Activated T-cell treated with anti-CD3 and anti-CD28 coated beads, Interleukin-2, amount 50 U/mL, for 72 hours (primary cell): ENCODE measurements at regions not wholly inside any gene's neighbourhood (a gene's known extent, or its start where the extent isn't known, plus 50 kb on each side); places are given as distances from the start of the nearest gene placed in this dataset.
"Not testable (repeated sequence)": the region's sequence is repeated elsewhere in the genome, so short reads cannot be mapped to it uniquely, and the experiment has no call there.

Source experiments
- ATAC-seq, 2 donors: fragments of 150-1000 bp; cut with Tn5 transposase; replicated peaks in 1 of 2; 2 replicates each; pipeline ENCODE4 v1.10.0; 2021; ENCODE audit warnings: moderate library complexity in 2 of 2, mild to moderate bottlenecking in 1 of 2
- DNase-seq, 2 donors: peaks; one replicate each; pipeline ENCODE4 v3.0.0; 2021 to 2022; ENCODE audit warnings: mixed read lengths in 1 of 2
- H3K27ac Mint-ChIP-seq: one replicate; pipeline ENCODE4 v1.8.0; 2022; ENCODE audit warnings: mild to moderate bottlenecking, moderate library complexity, mixed read lengths
- H3K27me3 Mint-ChIP-seq: one replicate; pipeline ENCODE4 v1.8.0; 2022; ENCODE audit warnings: low read depth, mixed read lengths
- H3K36me3 Mint-ChIP-seq, 2 donors: one replicate each; pipeline ENCODE4 v1.8.0; 2022; ENCODE audit warnings: mixed read lengths in 2 of 2, mild to moderate bottlenecking in 1 of 2; ENCODE audit not compliant: insufficient read depth in 2 of 2
- H3K4me1 Mint-ChIP-seq: one replicate; pipeline ENCODE4 v1.8.0; 2022; ENCODE audit warnings: low read depth, mixed read lengths
- H3K4me3 Mint-ChIP-seq, 2 donors: one replicate each; pipeline ENCODE4 v1.8.0; 2022; ENCODE audit warnings: mild to moderate bottlenecking in 2 of 2, mixed read lengths in 2 of 2, moderate library complexity in 2 of 2
- H3K9me3 Mint-ChIP-seq, 2 donors: one replicate each; pipeline ENCODE4 v1.8.0; 2022; ENCODE audit warnings: mixed read lengths in 2 of 2

DNA sequence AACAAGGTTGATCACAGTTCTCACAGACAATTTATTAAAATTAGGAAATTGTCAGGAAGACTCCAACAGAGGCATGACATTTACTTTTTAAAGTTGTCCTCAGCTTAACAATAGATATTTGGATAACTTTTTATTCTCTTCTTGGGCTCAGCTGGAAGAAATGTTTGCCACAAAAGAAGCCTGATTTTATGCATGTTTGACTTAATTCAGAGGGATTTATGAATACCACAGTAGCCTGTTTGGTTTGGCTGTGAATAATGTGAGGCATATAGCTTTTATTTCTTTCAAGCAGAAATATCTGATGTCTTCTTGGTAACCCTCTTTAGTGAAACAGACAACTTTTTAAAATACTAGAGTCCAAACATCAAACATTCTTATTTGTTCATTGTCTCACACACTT, 1464.5 kb upstream of the SLC10A2 start:
- Mint-ChIP-seq H3K4me3 (no peak overlapping the region), H3K9me3 (peaks cover 0 to 6% of the 10 kb centered on the region in 2 donors), H3K27ac (no peak overlapping the region), H3K36me3 (no peaks in the 10 kb centered on the region), H3K4me1 (no peaks in the 10 kb centered on the region), H3K27me3 (no peaks in the 10 kb centered on the region)
- no peak for DNase-seq
- ATAC-seq, result no peak

DNA sequence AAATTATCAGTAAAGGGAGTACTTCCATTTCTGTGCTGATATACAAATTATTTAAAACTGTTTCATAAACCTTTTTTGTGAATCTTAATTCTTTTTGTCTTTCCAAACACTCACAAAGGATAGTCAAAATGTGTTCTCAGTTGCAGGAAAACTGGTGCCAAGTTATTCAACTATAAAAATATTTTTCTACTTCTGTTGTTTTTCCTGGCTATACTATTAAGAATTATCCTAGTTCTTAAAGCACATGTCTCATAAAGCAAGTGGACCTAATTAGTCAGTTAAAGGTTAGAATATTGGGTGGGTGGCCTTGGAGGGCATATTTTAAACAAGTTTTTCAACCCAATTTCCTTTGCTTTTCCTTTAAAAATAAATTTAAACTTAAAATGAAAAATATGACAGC, 1460.3 kb upstream of the SLC10A2 start:
- ATAC-seq, result no peak
- no peak for DNase-seq
- peaks cover 3 to 6% of the 10 kb centered on the region in 2 donors for H3K9me3 Mint-ChIP-seq

DNA sequence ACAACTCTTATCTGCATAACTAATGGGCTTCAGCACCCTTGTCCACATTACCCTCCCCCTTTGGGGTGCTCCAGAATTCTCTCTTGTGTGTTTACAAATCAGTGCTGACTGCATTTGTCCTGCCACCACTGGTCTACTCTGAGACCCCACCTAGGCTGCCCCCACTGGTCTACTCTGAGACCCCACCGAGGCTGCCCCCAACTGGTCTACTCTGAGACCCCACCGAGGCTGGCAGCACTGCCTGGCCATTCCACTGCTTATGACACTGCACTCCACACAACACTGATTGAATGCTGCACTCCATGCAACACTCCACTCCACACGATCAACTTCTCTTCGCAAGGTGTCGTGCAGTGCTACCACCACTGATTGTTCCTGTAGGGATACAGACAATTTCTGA, 1459.2 kb upstream of the SLC10A2 start:
- Mint-ChIP-seq H3K27ac (no peak overlapping the region), H3K27me3 (no peaks in the 10 kb centered on the region), H3K4me1 (no peaks in the 10 kb centered on the region)

More for the DNA sequence above, 1460.3 kb upstream of the SLC10A2 start:
- no peak overlapping the region for H3K4me3 Mint-ChIP-seq
- peaks cover 1 to 2% of the 10 kb centered on the region in 2 donors for H3K36me3 Mint-ChIP-seq
- no peaks in the 10 kb centered on the region for H3K4me1 Mint-ChIP-seq
- H3K27ac Mint-ChIP-seq, result no peak overlapping the region
- H3K27me3 Mint-ChIP-seq, result no peaks in the 10 kb centered on the region

DNA sequence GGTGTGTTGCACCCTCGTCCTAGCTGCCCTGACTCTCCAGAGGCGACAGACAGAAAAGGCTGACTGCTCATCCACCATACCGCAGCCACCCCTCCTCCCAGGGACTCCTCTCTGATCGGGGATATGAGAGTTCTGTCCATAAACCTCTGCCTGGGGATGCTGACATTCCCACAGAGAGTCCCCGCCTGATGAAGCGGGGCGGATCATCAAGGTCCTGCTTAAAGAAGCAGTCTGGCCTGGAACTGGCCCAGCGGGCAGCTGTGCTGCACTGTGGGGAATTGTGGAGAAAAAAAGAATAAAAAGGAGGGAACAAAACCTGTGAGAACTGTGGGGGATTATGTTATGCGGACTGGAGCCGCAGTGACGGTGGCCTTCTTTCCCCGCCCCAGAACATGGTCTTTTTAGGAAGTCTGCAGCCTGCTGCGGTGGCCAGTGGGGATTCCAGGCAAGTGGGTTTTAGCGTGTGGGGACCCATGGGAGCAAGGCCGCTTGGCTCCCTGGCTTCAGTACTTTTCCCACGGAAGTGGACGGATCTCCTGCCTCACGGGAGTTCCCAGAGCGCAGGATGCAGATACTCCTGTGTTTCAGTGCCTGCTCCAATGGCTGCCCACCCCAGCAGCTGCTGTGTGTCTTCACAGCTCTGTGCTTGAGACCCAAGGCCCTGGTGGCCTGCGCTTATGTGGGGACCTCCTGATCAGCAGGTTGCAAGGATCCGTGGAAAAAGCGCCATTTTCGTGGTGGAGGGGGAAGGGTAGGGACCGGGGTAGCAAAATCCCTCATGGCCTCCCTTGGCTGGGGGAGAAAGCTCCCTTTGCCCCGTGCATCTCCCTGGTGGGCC, 1456.2 kb upstream of the SLC10A2 start:
- ATAC-seq (no peak), DNase-seq (no peak)
- Mint-ChIP-seq H3K36me3 (peaks cover 1 to 3% of the 10 kb centered on the region in 2 donors), H3K9me3 (peaks cover 5 to 6% of the 10 kb centered on the region in 2 donors), H3K27ac (no peak overlapping the region), H3K4me3 (no peak overlapping the region), H3K4me1 (no peaks in the 10 kb centered on the region), H3K27me3 (no peaks in the 10 kb centered on the region)

More for the DNA sequence above, 1459.2 kb upstream of the SLC10A2 start:
- H3K4me3 Mint-ChIP-seq, result no peak overlapping the region
- peaks cover 3 to 4% of the 10 kb centered on the region in 2 donors for H3K9me3 Mint-ChIP-seq
- no peak for DNase-seq
- no peak for ATAC-seq
- H3K36me3 Mint-ChIP-seq, result peaks cover 1 to 3% of the 10 kb centered on the region in 2 donors

DNA sequence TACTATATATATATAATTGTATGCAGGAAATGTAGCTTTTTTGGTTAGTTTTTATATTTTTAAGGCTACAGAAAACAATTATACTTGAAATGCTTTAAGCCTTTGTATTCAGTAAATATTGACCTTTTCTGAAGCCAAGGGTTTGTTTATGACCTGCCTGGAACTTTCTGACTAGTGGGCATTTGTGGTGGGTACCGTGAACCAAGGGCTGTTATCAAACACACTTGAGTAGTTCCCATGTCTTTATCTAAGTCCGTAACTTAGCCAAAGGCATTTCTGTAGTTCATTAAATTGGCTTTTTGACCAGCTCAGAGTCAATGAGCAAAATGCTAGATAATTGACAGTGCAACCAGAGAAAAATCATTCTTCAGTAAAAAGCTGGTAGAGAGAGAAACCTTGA, 1444.2 kb upstream of the SLC10A2 start:
- H3K27ac Mint-ChIP-seq, result no peak overlapping the region
- DNase-seq (no peak), ATAC-seq (no peak)
- H3K9me3 Mint-ChIP-seq, result peaks cover 0 to 3% of the 10 kb centered on the region in 2 donors
- H3K27me3 Mint-ChIP-seq, result no peaks in the 10 kb centered on the region
- no peaks in the 10 kb centered on the region for H3K4me1 Mint-ChIP-seq
- H3K36me3 Mint-ChIP-seq, result no peaks in the 10 kb centered on the region
- no peak overlapping the region for H3K4me3 Mint-ChIP-seq

DNA sequence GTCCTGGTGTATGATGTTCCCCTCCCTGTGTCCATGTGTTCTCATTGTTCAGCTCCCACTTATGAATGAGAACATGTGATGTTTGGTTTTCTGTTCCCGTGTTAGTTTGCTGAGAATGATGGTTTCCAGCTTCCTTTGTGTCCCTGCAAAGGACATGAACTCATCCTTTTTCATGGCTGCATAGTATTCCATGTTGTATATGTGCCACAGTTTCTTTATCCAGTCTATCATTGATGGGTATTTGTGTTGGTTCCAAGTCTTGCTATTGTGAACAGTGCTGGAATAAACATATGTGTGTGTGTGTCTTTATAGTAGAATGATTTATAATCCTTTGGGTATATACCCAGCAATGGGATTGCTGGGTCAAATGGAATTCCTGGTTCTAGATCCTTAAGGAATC, 1427.3 kb upstream of the SLC10A2 start:
- H3K4me1 Mint-ChIP-seq, H3K4me3 Mint-ChIP-seq, ATAC-seq, H3K27ac Mint-ChIP-seq, H3K9me3 Mint-ChIP-seq, H3K36me3 Mint-ChIP-seq, DNase-seq, H3K27me3 Mint-ChIP-seq: not testable (repeated sequence)

DNA sequence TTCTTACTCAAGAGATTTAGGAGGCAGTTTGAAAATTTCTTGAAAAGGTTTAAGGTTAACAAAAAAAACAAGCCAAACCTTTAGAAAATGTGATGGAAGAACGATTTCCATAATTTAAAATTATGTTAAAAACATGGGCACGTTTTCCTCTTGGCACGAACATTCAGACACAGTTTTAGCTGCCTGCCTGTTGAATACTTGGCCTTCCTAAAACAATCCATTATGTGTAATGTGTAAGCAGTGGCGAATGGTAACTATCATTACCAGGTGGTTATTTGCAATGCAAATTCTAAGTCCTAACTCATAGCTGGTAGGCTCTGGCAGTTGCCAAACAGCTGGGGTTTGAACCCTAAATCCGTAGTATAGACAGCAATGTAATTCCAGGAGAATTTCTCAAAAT, 1425.7 kb upstream of the SLC10A2 start:
- Mint-ChIP-seq H3K36me3 (no peaks in the 10 kb centered on the region), H3K4me3 (no peak overlapping the region), H3K4me1 (no peaks in the 10 kb centered on the region), H3K27ac (no peak overlapping the region), H3K9me3 (peaks cover 0 to 4% of the 10 kb centered on the region in 2 donors), H3K27me3 (no peaks in the 10 kb centered on the region)
- ATAC-seq (no peak), DNase-seq (no peak)

DNA sequence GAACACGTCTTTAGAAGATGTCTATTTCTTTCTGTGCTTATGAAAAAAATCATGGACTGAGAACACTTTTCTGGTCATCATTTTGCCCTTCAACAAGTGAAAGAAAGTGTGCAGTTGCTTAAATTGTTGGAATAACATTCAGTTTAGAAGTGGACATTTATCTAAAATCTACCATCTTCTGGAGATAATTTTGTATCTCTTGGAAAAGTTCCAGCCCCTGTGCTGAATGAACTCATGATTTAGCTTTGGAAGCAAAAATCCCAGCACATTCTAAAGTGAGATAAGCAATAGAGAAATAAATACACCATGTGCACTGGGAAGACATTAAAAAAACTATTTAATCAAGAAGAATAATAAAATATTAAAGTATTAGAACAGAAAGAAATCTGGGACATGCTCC, 1420.8 kb upstream of the SLC10A2 start:
- Mint-ChIP-seq H3K9me3 (peaks cover 0 to 2% of the 10 kb centered on the region in 2 donors), H3K27me3 (no peaks in the 10 kb centered on the region), H3K27ac (no peak overlapping the region), H3K4me3 (no peak overlapping the region), H3K36me3 (no peaks in the 10 kb centered on the region), H3K4me1 (no peaks in the 10 kb centered on the region)
- no peak for ATAC-seq
- no peak for DNase-seq

DNA sequence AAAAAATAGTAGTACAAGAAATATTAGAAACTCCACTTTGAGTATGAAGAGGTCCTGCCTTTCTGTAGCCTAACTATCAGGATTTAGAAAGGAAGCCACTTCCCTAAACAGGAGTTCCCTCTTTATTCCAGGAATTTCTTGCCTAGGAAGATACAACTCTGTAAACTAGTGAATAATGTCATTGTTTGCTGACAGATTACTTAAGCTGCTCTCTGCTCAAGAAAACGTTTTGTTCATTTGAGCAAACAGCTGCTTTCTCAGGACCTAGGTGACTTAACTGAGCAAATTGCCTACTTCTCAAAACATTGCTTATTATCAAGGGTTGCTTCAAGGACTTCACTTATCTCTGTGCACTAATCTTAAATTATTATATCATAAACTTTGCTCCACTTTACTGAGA, 1419.4 kb upstream of the SLC10A2 start:
- Mint-ChIP-seq H3K36me3 (no peaks in the 10 kb centered on the region), H3K4me3 (no peak overlapping the region), H3K27me3 (no peaks in the 10 kb centered on the region), H3K9me3 (peaks cover 2 to 3% of the 10 kb centered on the region in 2 donors), H3K4me1 (no peaks in the 10 kb centered on the region), H3K27ac (no peak overlapping the region)
- ATAC-seq (no peak), DNase-seq (no peak)

DNA sequence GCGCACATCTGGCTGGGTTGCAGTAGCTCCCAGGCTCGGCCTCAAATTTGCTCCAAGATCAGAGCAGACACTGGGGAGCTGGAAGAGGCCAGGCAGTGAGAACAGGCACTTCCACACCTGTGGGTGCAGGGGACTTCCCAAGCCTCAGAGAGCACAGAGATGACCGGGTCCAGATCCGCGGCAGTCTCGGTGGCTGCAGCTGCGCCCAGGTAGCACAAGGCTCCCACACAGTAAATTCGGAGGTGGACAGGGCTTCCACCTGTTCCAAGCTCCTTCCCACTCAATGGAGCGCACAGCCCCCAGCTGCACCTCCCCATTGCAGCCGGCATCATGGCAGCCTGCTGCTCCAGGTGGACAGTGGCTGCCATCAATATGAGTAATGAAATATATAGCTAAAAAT, 1417.4 kb upstream of the SLC10A2 start:
- Mint-ChIP-seq H3K27ac (no peak overlapping the region), H3K9me3 (peaks cover 10 to 11% of the 10 kb centered on the region in 2 donors), H3K27me3 (no peaks in the 10 kb centered on the region), H3K4me3 (no peak overlapping the region), H3K4me1 (no peaks in the 10 kb centered on the region), H3K36me3 (peaks cover 0 to 1% of the 10 kb centered on the region in 2 donors)
- no peak for DNase-seq
- no peak for ATAC-seq

DNA sequence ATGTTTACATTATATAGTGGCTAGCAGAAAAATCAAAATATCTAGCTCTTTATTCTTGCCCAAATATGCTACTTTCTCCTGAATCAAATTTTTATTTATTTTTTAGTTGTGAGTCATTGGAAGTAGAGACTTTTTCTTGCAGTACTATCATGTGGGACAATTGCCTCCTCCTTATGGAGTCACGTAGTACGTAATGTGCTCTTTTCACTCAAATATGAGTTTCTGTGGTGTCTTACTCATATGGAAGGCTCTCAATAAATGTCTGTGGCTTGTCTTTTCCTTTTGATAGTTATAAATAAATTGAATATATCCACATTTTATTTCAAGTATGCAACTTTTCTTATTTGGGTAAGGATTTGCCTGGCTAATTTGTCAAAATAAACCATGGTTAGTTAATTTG, 1411.0 kb upstream of the SLC10A2 start:
- Mint-ChIP-seq H3K9me3 (peaks cover 11 to 14% of the 10 kb centered on the region in 2 donors), H3K27ac (no peak overlapping the region), H3K4me1 (no peaks in the 10 kb centered on the region), H3K36me3 (peaks cover 0 to 1% of the 10 kb centered on the region in 2 donors), H3K27me3 (no peaks in the 10 kb centered on the region), H3K4me3 (no peak overlapping the region)
- ATAC-seq, result no peak
- DNase-seq, result no peak

DNA sequence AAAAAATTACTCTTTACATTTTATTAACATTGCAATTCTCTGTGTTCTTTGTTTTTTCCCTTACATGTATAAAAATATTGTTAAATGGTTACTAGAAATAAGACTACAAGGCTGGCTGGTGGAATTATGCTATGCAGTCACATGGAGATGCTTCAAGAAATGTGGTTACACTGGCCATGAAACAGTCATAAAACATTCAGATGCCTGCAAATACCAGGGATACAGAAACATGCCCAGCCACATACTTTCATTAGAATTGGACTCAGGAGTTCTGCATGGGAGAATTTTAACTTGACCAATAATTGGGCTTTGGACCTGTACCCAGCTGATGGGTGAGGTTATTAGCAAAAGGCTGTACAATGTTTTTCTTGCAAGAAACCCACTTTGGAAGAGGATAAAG, 1407.7 kb upstream of the SLC10A2 start:
- ATAC-seq, result no peak

DNA sequence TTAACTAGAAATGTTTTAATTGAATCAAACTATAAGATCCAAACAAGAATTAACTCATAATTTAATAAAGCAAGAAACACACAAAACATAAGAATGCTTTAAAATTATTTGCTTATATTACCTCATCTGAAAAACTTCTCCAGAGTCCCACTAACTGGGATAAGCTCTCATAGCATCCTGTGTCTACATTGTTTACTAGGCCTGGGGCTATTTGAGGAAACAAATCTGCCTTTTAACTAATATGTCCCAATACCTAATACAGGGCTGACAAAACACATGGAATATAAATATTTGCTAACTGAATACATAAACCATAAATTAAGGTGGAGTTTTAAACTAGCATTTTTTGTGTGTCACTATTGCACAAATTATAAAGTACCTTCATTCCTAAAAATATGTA, 1399.8 kb upstream of the SLC10A2 start:
- ATAC-seq (no peak), DNase-seq (no peak)
- Mint-ChIP-seq H3K27me3 (no peaks in the 10 kb centered on the region), H3K36me3 (peaks cover 0 to 2% of the 10 kb centered on the region in 2 donors), H3K4me3 (no peak overlapping the region), H3K9me3 (peaks cover 1 to 5% of the 10 kb centered on the region in 2 donors), H3K27ac (no peak overlapping the region), H3K4me1 (no peaks in the 10 kb centered on the region)

More for the DNA sequence above, 1407.7 kb upstream of the SLC10A2 start:
- Mint-ChIP-seq H3K36me3 (peaks cover 0 to 1% of the 10 kb centered on the region in 2 donors), H3K9me3 (peaks cover 3 to 7% of the 10 kb centered on the region in 2 donors), H3K27me3 (no peaks in the 10 kb centered on the region), H3K4me1 (no peaks in the 10 kb centered on the region), H3K27ac (no peak overlapping the region), H3K4me3 (no peak overlapping the region)
- DNase-seq, result no peak

DNA sequence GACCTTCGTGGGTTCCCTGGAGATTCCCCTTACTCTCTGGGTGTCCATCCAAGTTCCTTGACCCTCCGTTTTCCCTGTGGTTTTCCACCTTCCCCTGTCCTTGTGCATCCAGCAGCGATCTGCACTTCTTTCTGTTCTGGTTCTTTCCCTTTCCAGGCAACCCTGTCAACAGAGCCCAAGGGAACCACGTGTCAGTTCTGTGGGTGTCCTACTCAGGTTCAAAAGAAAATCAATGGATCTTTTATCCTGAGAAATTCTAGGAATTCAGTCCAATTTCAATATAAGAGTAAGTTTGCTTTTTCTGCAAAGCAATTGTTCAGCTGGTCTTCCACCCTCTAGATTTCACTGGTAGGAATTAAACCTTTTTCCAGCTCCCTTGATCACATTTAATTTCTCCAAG, 1394.8 kb upstream of the SLC10A2 start:
- Mint-ChIP-seq H3K4me1 (no peaks in the 10 kb centered on the region), H3K36me3 (peaks cover 0 to 2% of the 10 kb centered on the region in 2 donors), H3K9me3 (peaks cover 0 to 8% of the 10 kb centered on the region in 2 donors), H3K4me3 (no peak overlapping the region), H3K27ac (no peak overlapping the region), H3K27me3 (no peaks in the 10 kb centered on the region)
- DNase-seq (no peak), ATAC-seq (no peak)
